ENCODE measurements at regions not wholly inside any gene's neighbourhood (a gene's known extent, or its start where the extent isn't known, plus 50 kb on each side); places are given as distances from the start of the nearest gene placed in this dataset.

DNA sequence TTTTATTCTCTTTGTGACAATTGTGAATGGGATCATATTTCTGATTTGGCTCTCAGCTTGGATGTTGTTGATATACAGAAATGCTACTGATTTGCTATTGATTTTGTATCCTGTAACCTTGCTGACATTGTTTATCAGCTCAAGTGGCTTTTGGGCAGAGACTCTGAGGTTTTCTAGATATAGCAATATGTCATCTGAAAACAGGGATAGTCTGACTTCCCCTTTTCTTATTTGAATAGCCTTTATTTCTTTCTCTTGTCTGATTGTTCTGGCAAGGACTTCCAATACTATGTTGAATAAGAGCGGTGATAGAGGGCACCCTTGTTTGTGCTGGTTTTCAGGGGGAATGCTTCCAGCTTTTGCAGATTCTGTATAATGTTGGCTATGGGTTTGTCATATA is 150.8 kb downstream of the FASLG start:
- DNase-seq (ENCODE audit: extremely low spot score) = no peak
- CTCF ChIA-PET = no interaction called here
- TF ChIP-seq, protein P1, sequence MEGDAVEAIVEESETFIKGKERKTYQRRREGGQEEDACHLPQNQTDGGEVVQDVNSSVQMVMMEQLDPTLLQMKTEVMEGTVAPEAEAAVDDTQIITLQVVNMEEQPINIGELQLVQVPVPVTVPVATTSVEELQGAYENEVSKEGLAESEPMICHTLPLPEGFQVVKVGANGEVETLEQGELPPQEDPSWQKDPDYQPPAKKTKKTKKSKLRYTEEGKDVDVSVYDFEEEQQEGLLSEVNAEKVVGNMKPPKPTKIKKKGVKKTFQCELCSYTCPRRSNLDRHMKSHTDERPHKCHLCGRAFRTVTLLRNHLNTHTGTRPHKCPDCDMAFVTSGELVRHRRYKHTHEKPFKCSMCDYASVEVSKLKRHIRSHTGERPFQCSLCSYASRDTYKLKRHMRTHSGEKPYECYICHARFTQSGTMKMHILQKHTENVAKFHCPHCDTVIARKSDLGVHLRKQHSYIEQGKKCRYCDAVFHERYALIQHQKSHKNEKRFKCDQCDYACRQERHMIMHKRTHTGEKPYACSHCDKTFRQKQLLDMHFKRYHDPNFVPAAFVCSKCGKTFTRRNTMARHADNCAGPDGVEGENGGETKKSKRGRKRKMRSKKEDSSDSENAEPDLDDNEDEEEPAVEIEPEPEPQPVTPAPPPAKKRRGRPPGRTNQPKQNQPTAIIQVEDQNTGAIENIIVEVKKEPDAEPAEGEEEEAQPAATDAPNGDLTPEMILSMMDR (IDR thresholded peaks at IDR 0.05; ENCODE audit: control extremely low read depth, extremely low read depth, low read depth, missing control alignments) = no peak

DNA sequence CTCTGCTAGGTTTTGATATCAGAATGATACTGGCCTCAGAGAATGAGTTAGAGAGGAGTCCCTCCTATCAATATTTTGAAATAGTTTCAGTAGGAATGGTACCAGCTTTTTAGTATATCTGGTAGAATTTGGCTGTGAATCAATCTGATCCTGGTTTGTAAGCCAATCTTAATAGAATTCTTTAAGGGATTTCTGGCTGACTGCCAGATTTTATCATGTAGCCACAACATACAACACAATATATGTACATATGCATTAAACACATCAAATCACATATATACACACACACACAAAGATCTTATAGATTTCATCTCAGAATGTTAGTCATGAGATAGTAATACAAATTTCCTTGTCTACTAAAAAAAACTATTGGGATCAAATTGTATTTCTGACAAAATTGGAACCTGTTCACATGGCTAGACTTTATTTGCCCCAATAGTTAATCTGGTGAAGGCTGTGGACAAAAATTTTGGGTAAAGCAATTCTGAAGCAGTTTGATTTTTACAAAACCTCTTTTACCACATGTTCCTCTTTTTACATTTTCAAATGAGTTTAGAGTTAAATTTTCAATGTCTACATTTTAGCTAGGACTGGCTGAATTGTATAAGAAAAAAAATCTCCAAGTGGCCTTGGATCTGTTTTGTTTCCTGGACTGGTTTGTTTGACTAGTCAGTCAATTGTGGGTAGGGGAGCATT is 151.7 kb downstream of the FASLG start:
- TF ChIP-seq, protein P1 (IDR thresholded peaks at IDR 0.05; ENCODE audit: control extremely low read depth, extremely low read depth, low read depth, missing control alignments) = no peak
- no peak for DNase-seq (ENCODE audit: extremely low spot score)
- ChIA-PET CTCF (no interaction called here), POLR2A (no interaction called here)

More for the DNA sequence above, 150.8 kb downstream of the FASLG start:
- POLR2A ChIA-PET = no interaction called here

DNA sequence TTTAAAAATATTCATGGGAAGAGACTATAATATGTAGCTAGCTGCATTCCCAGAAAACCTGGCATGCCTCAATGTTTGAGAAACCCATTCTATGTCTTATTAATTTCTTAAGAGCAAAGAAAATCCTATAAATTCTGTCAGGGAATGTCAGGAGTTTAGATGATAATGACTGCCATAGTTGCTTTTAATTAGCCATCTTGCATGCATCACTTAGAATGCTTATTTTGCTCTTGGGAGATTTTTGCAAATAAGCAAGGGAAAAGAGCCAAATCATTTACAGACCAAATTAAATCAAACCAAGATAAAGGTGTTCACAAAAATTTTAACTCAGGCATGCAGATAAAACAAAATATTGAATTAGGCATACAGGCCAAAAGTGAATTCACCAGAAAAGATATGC is 152.8 kb downstream of the FASLG start:
- ChIA-PET POLR2A (no interaction called here), CTCF (interaction anchor here (1.0 kb wide), 1 partner anchor 16 kb away, joined by 3 read pairs; no protein-coding TSS in a partner anchor)
- TF ChIP-seq, protein P1 (IDR thresholded peaks at IDR 0.05; ENCODE audit: control extremely low read depth, extremely low read depth, low read depth, missing control alignments) = no peak
- DNase-seq (ENCODE audit: extremely low spot score) = no peak

DNA sequence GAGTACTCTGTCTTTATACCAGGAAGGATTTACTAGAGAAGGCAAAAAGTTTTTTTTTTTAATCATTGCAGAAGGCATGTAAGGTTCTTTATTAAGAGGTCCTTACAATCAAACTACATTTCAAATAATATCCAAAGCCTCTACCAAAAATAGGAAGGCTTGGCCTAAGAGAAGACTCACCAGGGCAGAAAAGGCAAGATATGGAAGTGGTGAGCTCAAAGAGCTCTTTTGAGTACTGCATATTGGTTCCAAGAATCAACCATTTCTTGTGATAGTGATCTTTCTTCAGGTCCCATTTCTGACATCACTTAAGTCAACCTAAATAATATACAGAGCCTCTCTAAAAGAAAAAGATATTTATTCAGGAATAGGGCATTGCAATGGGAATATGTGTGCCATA is 153.2 kb downstream of the FASLG start:
- ChIA-PET CTCF (interaction anchor here (1.0 kb wide), 1 partner anchor 15 kb away, joined by 3 read pairs; no protein-coding TSS in a partner anchor), POLR2A (no interaction called here)
- no peak for DNase-seq (ENCODE audit: extremely low spot score)
- TF ChIP-seq, protein P1 (IDR thresholded peaks at IDR 0.05; ENCODE audit: control extremely low read depth, extremely low read depth, low read depth, missing control alignments) = no peak

DNA sequence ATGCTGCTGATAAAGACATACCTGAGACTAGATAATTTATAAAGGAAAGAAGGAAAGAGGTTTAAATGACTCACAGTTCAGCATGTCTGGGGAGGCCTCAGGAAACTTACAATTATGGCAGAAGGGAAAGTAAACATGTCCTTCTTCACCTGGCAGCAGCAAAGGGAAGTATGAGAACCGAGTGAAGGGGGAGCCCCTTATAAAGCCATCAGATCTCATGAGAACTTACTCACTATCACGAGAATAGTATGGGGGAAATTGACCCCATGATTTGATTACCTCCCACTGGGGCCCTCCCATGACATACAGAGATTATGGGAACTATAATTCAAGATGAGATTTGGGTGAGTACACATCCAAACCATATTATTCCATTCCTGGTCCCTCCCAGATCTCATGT is 154.4 kb downstream of the FASLG start:
- TF ChIP-seq, protein P1 (IDR thresholded peaks at IDR 0.05; ENCODE audit: control extremely low read depth, extremely low read depth, low read depth, missing control alignments) = no peak
- ChIA-PET CTCF (no interaction called here), POLR2A (no interaction called here)
- no peak for DNase-seq (ENCODE audit: extremely low spot score)

DNA sequence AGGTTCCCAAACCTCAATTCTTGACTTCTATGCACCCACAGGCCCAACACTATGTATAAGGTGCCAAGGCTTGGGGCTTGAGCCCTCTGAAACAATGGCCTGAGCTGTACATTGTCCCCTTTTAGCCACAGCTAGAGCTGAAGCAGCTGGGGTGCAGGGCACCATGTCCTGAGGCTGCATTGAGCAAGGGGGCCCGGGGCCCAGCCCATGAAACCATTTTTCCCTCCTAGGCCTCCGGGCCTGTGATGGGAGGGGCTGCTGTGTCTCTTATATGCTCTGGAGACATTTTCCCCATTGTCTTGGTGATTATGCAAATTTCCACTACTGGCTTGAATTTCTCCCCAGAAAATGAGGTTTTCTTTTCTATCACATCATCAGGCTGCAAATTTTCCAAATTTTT is 155.5 kb downstream of the FASLG start:
- POLR2A ChIA-PET = no interaction called here
- TF ChIP-seq, protein P1 (IDR thresholded peaks at IDR 0.05; ENCODE audit: control extremely low read depth, extremely low read depth, low read depth, missing control alignments) = no peak
- no peak for DNase-seq (ENCODE audit: extremely low spot score)
- CTCF ChIA-PET = no interaction called here

All from GM10248 (cell line).